ENCODE measurements at regions not wholly inside any gene's neighbourhood (a gene's known extent, or its start where the extent isn't known, plus 50 kb on each side); places are given as distances from the start of the nearest gene placed in this dataset.

- no peak overlapping the region for H3K4me3 ChIP-seq
- no peaks in the 10 kb centered on the region for H3K27me3 ChIP-seq (ENCODE audit: insufficient read depth)
- no peak overlapping the region for H3K4me3 Mint-ChIP-seq
- no peaks in the 10 kb centered on the region for H3F3A ChIP-seq (replicated peaks; ENCODE audit: low read depth)
- no peaks in the 10 kb centered on the region for H3K4me1 Mint-ChIP-seq
- DNase-seq (ENCODE audit: low spot score) (no peak), ATAC-seq (no peak)
- H4K20me1 ChIP-seq (replicated peaks; ENCODE audit: insufficient read depth) = no peaks in the 10 kb centered on the region
- no peaks in the 10 kb centered on the region for H3K4me1 ChIP-seq (ENCODE audit: insufficient read depth)
- H3K36me3 Mint-ChIP-seq (ENCODE audit: low read depth) = no peaks in the 10 kb centered on the region
- H3K9me3 Mint-ChIP-seq = no peaks in the 10 kb centered on the region
- H3K27ac ChIP-seq (ENCODE audit: low read depth) = no peak overlapping the region
- H2AFZ ChIP-seq = 0 out of 2 replicates have a peak overlapping the region, but pooled peaks have one; percentile 8
- TF ChIP-seq POLR2AphosphoS5 (IDR thresholded peaks at IDR 0.05; ENCODE audit: low read depth) = no peak
- TF ChIP-seq ZNF462 (CRISPR knock-in tag; IDR thresholded peaks at IDR 0.05) = no peak
- no peak for TF ChIP-seq EZH2phosphoT487 (IDR thresholded peaks at IDR 0.05; ENCODE audit: unreplicated experiment)
- no peak for TF ChIP-seq CTCF (conservative IDR thresholded peaks at IDR 0.05; ENCODE audit: low read depth in 2 of 2)
- H3K27me3 Mint-ChIP-seq (ENCODE audit: insufficient read depth, low read depth, poor library complexity) = peaks cover 2% of the 10 kb centered on the region
- peaks cover 9% of the 10 kb centered on the region; the same call in 1 of the 2 replicates for H3K9me2 ChIP-seq (ENCODE audit: insufficient read depth)
- H3K27ac Mint-ChIP-seq = 0 out of 2 replicates have a peak overlapping the region, but pooled peaks have one; percentile 5
- H3K4me2 ChIP-seq = no peak overlapping the region
- H3K36me3 ChIP-seq (ENCODE audit: insufficient read depth) = no peaks in the 10 kb centered on the region
- H3K79me2 ChIP-seq (replicated peaks; ENCODE audit: insufficient read depth) = no peaks in the 10 kb centered on the region
These were observed 649.7 kb upstream of the CBLB start for GRCh38 chr3:106518516-106518915.

Data from GM23338 (cell line).